NB4 (cell line): ENCODE measurements at regions not wholly inside any gene's neighbourhood (a gene's known extent, or its start where the extent isn't known, plus 50 kb on each side); places are given as distances from the start of the nearest gene placed in this dataset.

Experiments
- CTCF ChIP-seq: IDR thresholded peaks from one replicate; pipeline ENCODE4 v1.5.1; 2012; ENCODE audit warnings: low read depth, low read length
- MAX ChIP-seq: IDR thresholded peaks from 2 replicates; pipeline ENCODE4 v1.6.1; 2011; ENCODE audit warnings: low read depth, low read length
- MYC ChIP-seq: IDR thresholded peaks from 2 replicates; pipeline ENCODE4 v1.6.1; 2011; ENCODE audit warnings: low read depth, low read length
- POLR2A ChIP-seq: IDR thresholded peaks from 2 replicates; pipeline ENCODE4 v1.6.1; 2011; ENCODE audit warnings: mild to moderate bottlenecking; ENCODE audit not compliant: insufficient read length; ENCODE audit errors: extremely low read depth

- no peak for TF ChIP-seq CTCF
- no peak for TF ChIP-seq MAX
- no peak for TF ChIP-seq MYC
- TF ChIP-seq POLR2A = no peak
These were observed 159.8 kb upstream of the SALL4 start for GRCh38 chr20:51961964-51962761.
